ENCODE measurements at regions not wholly inside any gene's neighbourhood (a gene's known extent, or its start where the extent isn't known, plus 50 kb on each side); places are given as distances from the start of the nearest gene placed in this dataset.

DNA sequence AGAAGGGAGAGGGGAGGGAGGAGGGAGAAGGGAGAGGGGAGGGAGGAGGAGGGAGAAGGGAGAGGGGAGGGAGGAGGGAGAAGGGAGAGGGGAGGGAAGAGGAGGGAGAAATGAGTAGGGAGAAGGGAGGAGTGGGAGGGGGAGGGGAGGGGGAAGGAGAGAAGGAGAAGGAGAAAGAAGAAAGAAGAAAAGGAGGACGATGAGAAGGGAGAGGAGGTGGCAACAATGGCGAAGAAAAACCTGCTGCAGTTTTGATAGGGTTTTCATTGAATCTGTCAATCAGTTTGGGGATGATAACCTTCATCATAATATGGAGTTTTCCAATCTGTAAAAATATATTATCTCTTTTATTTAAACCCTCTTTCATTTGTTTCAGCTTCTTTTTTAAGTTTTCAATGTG is 185.2 kb downstream of the ADAM29 start:
- no peak for DNase-seq

DNA sequence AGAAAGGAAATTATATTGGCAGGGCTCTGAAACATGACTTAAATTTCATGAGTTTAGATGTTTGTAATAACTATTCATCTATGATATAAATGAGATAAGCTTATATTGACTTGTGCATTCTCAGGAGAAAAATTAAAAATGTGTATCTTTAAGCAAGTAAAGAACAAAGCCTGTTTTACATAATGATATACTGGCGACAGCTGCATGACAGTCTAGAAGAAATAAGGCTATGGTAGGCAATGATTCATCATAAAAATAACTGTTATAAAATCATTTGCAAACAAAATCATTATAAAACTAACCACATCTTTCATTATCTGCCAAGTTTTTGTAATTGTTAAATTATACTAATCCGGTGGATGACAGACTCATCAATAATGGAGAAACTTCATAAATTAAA is 188.1 kb downstream of the ADAM29 start:
- in situ Hi-C loops (cut with HindIII; ENCODE audit: low pct_ligation_motif_present, low pct_unique_long_range_greater_than_20kb, low sequenced_read_pairs): no loop called here
- DNase-seq: no peak

More for the DNA sequence above, 185.2 kb downstream of the ADAM29 start:
- in situ Hi-C loops (cut with HindIII; ENCODE audit: low pct_ligation_motif_present, low pct_unique_long_range_greater_than_20kb, low sequenced_read_pairs): no loop called here

DNA sequence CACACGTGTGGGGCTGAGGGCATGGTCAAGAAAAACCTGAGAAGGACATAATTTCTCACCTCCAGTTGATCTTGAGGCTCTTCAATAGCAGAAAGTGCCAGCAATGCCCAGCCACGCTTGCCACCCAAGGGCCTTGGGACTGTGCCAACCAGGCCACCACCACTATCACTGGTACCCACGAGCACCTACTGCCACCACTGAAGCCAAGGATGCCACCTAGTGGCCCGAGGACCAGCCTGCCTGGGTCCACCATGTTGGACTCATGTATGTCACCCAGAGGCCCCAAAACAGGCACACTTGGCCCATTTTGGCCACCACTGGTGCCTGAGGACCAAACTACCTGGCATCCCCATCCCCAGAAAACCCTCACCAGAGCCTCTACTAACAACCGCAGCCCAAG is 191.8 kb downstream of the ADAM29 start:
- in situ Hi-C loops (cut with HindIII; ENCODE audit: low pct_ligation_motif_present, low pct_unique_long_range_greater_than_20kb, low sequenced_read_pairs): no loop called here

DNA sequence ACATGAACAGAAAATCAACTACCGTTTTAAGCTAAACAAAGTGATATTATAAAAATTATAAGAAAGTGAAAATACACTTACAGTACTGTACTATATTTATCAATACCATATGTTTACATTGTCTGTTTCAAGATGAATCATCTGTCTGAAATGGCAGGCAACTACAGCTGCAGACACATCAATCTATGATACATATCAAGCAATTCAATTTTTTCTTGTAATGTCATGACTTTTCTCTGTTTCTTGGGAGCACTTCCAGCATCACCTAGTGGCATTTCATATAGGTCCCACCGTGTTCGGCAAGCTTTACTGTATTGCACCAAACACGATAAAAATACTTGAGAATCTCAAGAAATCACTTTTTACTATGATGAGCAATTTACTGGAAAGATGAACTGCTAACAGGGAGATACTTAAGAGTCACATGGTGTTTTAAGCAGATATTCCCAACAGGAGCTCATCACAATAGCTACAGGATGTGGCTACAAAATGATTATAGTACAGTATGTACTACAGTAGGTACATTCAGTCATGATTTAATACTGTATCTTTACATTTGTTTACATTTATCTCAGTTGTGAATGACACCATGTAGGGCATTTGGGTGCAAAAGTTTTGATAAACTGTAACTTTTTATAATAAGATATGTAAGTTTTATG is 207.4 kb downstream of the ADAM29 start:
- in situ Hi-C loops (cut with HindIII; ENCODE audit: low pct_ligation_motif_present, low pct_unique_long_range_greater_than_20kb, low sequenced_read_pairs): no loop called here
- no peak for DNase-seq

More for the DNA sequence above, 191.8 kb downstream of the ADAM29 start:
- DNase-seq: peak; percentile 0

DNA sequence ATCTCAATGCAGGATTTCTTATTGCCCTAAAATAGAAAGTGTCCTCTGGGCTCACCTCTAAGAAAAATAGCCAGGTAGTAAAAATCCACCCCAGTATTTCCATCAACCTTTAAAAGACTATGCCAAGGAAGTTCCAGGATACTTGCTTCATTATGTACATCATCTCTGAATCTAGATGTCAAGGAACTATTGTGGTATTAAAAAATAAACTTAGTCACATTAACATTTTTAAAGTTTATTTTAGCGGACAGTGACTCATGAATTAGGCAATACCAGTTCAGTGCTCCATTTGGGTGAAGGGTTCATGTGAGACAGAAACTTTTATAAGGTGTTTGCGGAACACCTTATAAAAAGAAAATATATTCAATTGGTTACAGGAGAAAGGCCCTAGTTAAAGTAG is 209.2 kb downstream of the ADAM29 start:
- DNase-seq: no peak
- in situ Hi-C loops (cut with HindIII; ENCODE audit: low pct_ligation_motif_present, low pct_unique_long_range_greater_than_20kb, low sequenced_read_pairs): no loop called here

DNA sequence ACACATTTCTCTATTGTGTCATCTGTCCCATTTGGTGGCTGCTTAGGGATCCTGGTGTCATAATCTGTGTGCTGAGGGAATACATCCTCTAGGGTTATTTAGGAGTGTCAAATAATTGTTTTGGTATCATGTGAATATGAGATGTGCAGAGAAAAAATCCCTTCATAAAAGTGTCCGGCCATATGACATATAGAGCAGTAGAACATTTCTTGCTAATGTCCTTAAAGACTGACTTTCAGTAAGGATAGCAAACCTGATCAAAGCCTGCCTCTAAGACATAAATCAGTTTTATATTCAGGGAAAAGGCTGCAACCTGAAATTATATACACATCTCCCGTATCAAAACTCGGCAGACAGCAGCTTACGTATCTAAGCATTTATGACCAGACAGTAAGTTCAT is 211.6 kb downstream of the ADAM29 start:
- in situ Hi-C loops (cut with HindIII; ENCODE audit: low pct_ligation_motif_present, low pct_unique_long_range_greater_than_20kb, low sequenced_read_pairs): no loop called here
- DNase-seq: no peak

DNA sequence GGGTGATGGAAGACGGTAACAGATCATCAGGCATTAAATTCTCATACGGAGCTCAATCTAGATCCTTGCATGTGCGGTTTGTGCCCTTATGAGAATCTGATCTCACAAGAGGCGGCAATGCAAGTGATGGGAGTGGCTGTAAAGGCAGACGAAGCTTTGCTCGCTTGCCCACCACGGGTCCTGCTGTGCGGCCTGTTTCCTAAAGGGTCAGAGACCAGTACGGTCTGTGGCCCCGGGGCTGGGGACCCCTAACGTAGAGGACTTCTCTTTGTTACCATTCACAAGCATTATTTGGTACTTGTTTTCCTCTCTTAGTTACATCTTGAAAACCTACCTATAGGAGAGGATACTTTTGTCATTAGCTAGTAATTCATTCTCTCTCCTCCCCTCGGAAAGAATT is 221.0 kb downstream of the ADAM29 start:
- no peak for DNase-seq
- in situ Hi-C loops (cut with HindIII; ENCODE audit: low pct_ligation_motif_present, low pct_unique_long_range_greater_than_20kb, low sequenced_read_pairs): no loop called here

DNA sequence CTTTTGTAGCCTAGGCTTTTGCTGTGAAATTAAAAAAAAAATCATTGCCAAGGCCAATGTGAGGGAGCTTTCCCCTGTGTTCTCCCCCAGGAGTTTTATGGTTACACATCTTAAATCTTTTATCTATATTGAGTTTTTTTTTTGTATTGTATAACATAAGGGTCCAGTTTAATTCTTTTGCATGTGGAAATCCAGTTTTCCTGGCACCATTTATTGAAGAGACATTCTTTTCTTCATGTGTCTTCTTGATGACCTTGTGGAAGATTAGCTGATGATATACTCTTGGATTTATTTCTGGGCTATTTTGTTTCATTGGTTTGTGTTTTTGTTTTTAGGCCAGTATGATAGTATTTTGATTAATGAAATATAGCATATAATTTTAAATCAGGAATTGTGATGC is 225.0 kb downstream of the ADAM29 start:
- in situ Hi-C loops (cut with HindIII; ENCODE audit: low pct_ligation_motif_present, low pct_unique_long_range_greater_than_20kb, low sequenced_read_pairs): no loop called here
- DNase-seq: no peak

DNA sequence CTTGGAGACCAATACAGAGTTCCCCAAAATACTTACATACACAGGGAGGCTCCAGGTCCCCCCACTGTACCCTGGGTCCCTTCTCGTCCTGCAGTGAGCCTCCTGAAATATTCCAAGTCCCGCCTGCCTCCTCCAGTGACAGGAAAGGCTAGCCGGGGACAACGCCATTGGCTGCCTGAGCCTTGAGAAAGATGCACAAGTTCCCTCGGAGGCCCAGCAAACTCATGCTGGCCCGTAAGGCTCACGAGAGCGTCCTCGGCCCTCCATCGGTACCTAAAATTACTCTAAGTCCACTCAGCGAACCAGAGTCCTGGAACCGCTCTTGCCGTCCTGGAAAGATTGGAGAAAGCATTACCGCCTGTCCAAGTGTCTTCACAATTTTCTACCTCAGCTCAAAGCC is 228.6 kb downstream of the ADAM29 start:
- DNase-seq: no peak
- in situ Hi-C loops (cut with HindIII; ENCODE audit: low pct_ligation_motif_present, low pct_unique_long_range_greater_than_20kb, low sequenced_read_pairs): no loop called here

DNA sequence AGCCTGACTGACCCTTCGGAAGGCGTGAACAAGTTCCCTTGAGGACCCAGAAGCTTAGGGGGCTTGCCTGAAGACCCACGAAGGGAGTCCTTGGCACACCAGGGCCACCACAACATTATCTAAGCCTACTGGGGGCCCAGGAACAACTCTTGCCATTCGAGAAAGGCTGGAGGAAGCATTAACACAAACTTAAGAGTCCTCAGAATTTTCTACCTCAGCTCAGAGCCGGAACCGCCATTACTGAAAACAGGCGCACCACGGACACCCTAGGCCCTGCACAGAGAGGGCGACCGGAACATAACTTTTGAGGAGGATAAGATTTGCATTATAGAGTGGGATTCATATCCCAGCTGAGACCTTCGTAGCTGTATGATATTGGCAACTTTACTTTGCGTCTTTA is 229.1 kb downstream of the ADAM29 start:
- in situ Hi-C loops (cut with HindIII; ENCODE audit: low pct_ligation_motif_present, low pct_unique_long_range_greater_than_20kb, low sequenced_read_pairs): no loop called here
- no peak for DNase-seq

DNA sequence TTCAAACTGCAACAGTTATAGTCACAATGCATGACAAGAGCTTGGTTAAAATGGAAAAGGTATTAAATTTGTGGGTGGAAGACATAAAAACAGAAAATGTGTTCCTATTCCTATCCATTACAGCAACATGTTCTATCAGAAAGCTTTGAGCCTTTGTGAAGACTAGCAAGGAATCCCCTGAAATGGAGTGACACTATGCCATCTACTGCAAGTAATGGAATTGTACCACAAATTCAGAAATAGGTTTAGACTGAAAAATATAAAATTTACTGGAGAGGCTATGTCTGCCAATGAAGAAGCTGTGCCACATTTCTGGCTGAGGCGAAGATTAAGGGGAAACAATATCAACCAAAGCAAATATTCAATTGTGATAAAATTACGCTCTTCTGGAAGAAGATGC is 247.9 kb downstream of the ADAM29 start:
- no peak for DNase-seq
- in situ Hi-C loops (cut with HindIII; ENCODE audit: low pct_ligation_motif_present, low pct_unique_long_range_greater_than_20kb, low sequenced_read_pairs): no loop called here

DNA sequence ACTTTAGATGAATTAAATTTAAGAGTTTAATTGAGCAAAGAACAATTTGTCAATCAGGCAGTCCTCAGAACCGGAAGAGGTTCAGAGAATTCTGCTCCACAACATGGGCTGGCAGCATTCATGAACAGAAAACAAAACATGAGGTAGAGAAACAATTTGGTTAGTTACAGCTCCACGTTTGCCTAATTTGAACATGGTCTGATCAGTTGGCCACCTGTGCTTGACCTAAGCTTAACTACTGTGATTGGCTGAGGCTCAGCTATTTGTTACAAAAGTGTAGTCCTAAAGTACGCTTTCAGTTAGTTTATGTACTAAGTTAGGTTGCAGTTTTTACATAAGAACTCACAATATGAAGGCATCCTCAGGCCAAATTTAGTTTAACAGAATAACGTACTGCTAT is 258.6 kb downstream of the ADAM29 start:
- in situ Hi-C loops (cut with HindIII; ENCODE audit: low pct_ligation_motif_present, low pct_unique_long_range_greater_than_20kb, low sequenced_read_pairs): no loop called here
- no peak for DNase-seq

DNA sequence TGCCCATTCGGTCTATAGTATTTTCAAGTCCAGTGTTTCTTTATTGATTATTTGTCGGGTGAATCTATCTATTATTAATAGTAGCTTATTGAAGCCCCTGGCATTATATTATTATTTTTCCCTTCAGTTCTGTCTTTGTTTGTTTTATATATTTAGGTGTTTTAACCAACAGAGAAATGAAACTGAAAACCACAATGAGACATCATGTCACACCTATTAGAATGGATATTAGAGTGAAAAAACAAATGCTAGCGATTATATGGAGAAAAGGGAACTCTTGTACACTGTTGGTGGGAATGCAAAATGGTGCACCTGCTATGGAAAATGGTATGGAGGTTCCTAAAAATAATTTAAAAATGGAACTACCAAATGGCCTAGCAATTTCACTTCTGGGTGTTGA is 272.5 kb downstream of the ADAM29 start:
- in situ Hi-C loops (cut with HindIII; ENCODE audit: low pct_ligation_motif_present, low pct_unique_long_range_greater_than_20kb, low sequenced_read_pairs): no loop called here
- DNase-seq: no peak

DNA sequence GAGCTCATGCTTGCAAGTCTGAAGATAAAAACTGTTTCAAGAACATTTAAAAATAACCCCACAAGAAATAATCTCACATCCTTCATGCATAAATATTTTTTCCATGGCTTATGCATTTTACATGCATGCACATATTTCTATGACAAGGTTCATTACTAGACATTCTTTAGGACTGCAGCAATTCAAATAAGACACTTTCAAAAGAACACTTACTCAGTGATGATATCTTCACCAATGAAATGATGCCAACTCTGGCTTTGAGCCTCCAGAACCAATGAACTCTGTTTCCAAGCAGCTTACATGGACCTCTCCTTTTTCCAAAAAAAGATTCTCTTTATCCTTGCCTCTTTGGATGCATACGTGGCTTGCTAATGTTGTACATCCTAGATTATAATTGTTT is 279.9 kb downstream of the ADAM29 start:
- in situ Hi-C loops (cut with HindIII; ENCODE audit: low pct_ligation_motif_present, low pct_unique_long_range_greater_than_20kb, low sequenced_read_pairs): no loop called here
- DNase-seq: no peak

DNA sequence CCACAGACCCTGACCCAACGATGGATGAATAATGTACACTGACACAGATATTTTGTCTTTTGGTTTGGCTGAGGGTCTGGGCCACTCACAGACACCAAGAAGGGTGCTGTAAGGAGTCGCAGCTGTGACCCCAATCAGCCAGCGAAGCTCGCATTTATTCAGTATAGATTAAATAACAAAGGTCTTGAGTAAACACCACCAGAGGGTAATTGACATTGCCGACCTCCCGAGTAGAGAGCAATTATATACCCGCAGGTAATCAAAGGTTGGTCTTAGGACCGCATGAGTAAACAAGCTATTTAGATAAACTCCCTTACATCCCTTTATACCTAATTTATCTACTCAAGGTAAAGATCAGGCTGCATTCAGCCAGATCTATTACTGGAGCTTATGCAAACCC is 297.1 kb downstream of the ADAM29 start:
- in situ Hi-C loops (cut with HindIII; ENCODE audit: low pct_ligation_motif_present, low pct_unique_long_range_greater_than_20kb, low sequenced_read_pairs): no loop called here
- no peak for DNase-seq

DNA sequence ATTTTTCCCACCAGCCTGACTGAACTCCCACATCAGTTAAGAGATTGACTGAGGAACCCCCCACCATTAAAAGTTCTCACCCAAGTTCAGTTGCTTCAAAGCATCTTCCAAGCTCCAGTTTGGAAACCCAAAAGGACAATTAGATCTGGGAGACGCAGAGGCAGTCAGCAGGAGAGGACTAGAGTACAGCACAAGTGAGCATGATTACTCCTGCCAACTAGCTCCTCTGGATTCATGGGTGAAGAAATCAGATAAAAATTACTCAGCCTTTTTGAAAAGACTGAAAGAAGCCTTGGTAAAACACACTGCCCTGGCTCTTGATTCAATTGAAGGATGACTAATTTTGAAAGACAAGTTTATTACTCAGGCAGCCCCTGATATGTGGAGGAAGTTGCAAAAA is 297.5 kb downstream of the ADAM29 start:
- DNase-seq: no peak
- in situ Hi-C loops (cut with HindIII; ENCODE audit: low pct_ligation_motif_present, low pct_unique_long_range_greater_than_20kb, low sequenced_read_pairs): no loop called here

DNA sequence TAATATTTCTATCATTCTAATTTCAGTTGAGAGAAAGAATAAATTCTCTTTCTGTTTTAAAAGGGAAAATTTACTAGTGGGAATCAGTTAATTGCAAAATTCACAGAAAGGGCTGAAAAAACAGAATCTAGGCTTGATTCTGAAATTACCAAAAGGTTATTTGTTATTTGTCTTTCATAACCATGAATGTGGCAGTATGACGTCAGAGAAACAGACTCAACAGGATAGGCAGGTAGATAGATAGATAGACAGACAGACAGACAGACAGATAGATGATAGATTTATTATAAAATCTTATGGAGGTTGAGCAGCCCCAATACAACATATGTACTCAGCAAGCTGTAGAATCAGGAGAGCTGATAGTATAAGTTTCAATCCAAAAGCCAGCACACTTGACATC is 311.0 kb downstream of the ADAM29 start:
- in situ Hi-C loops (cut with HindIII; ENCODE audit: low pct_ligation_motif_present, low pct_unique_long_range_greater_than_20kb, low sequenced_read_pairs): no loop called here
- no peak for DNase-seq

DNA sequence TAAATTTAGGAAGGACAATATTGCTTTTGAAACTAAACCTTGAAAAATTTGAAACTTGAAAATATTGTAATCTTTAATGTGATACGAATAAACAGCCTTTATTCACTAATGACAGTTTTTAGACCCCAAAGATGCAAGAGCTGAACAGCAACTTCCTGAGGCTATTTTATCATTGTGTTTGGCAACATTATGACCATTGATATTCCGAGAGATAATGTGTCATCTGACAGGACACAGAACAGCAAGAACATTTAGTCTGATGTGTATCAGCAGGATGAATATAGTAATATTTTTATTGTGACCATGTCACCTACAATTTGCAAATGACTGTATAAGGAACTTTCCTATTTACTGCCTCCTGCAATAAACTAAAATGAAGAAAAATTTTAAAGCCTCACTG is 316.0 kb downstream of the ADAM29 start:
- no peak for DNase-seq
- in situ Hi-C loops (cut with HindIII; ENCODE audit: low pct_ligation_motif_present, low pct_unique_long_range_greater_than_20kb, low sequenced_read_pairs): no loop called here

DNA sequence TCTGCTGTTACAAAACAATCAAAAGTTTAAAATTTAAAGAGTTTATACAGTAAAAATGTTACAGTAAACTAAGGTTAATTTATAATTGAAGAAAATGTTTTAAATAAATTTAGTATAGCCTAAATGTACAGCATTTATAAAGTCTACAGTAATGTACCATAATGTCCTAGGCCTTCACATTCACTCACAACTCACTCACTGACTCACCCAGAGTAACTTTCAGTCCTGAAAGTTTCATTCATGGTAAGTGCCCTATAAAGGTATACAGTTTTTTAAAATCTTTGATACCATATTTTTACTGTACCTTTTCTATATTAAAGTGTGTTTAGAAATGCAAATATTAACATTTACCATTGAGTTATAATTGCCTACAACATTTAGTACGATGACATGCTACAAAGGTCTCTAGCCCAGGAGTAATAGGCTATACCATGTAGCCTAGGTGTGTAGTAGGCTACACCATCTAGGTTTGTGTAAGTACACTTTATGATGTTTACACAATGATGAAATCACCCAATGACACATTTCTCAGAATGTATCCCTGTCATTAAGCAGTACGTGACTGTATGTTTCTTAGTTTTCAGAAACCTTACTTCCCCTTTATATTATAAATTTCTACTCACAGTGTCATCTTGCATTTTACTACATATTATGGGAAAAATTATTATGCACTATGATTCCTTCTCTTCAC is 320.8 kb downstream of the ADAM29 start:
- no peak for DNase-seq
- in situ Hi-C loops (cut with HindIII; ENCODE audit: low pct_ligation_motif_present, low pct_unique_long_range_greater_than_20kb, low sequenced_read_pairs): no loop called here

DNA sequence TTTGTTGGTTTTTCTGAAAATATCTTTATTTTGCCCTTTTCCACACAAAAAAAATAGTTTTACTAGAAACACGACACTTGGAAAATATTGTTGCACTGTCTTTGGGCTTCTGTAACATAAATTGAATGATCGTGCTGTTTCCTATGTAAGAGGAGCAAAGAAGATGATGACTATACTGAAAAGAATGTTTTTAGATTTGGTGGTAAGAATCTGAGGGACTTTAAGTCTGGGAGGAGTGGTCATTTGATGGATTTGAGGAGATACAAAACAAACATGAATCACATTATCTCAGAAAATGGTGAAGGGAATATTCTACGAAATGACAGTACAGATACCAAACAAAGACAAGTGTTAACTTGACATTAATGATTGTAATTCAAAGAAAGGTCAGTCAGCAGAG is 328.8 kb downstream of the ADAM29 start:
- DNase-seq: no peak
- in situ Hi-C loops (cut with HindIII; ENCODE audit: low pct_ligation_motif_present, low pct_unique_long_range_greater_than_20kb, low sequenced_read_pairs): no loop called here

All from ACHN (cell line).